DND-41 (cell line): ENCODE measurements at regions not wholly inside any gene's neighbourhood (a gene's known extent, or its start where the extent isn't known, plus 50 kb on each side); places are given as distances from the start of the nearest gene placed in this dataset.
"Not testable (repeated sequence)": the region's sequence is repeated elsewhere in the genome, so short reads cannot be mapped to it uniquely, and the experiment has no call there.

Experiments used
- ATAC-seq: fragments of 200-7000 bp; cut with Tn5 transposase; 3 replicates; pipeline ENCODE4 v1.9.1; 2021; ENCODE audit warnings: low read depth; ENCODE audit not compliant: insufficient read depth
- DNase-seq: peaks from one replicate; pipeline ENCODE4 v3.0.0-alpha.2; 2020
- H2AFZ ChIP-seq: 2 replicates; pipeline ENCODE4 v1.6.0; 2012; ENCODE audit warnings: low read depth, low read length
- H3K27ac ChIP-seq: 2 replicates; pipeline ENCODE4 v1.5.1; 2012; ENCODE audit warnings: low read length, inconsistent platforms
- H3K27me3 ChIP-seq: fragments of 200-600 bp; sonication (generic); 2 replicates; pipeline ENCODE4 v1.6.0; 2012; ENCODE audit warnings: low read length, mild to moderate bottlenecking, inconsistent platforms; ENCODE audit not compliant: insufficient read depth, poor library complexity
- H3K36me3 ChIP-seq: 2 replicates; pipeline ENCODE4 v1.5.1; 2012; ENCODE audit warnings: low read length, inconsistent platforms; ENCODE audit not compliant: insufficient read depth
- H3K4me1 ChIP-seq: 2 replicates; pipeline ENCODE4 v1.5.1; 2012; ENCODE audit warnings: mild to moderate bottlenecking, low read length; ENCODE audit not compliant: insufficient read depth
- H3K4me2 ChIP-seq: 2 replicates; pipeline ENCODE4 v1.6.0; 2012; ENCODE audit warnings: mild to moderate bottlenecking, moderate library complexity, low read length, inconsistent platforms; ENCODE audit not compliant: insufficient read depth
- H3K4me3 ChIP-seq, 2 experiments: fragments of 200-600 bp in 1 of 2; shearing (Covaris generic) in 1 of 2; 2 replicates each; pipeline ENCODE4 v1.5.1; 2012 to 2016; ENCODE audit warnings: inconsistent platforms in 2 of 2, low read length in 2 of 2, mild to moderate bottlenecking in 2 of 2, low read depth in 1 of 2, moderate library complexity in 1 of 2
- H3K79me2 ChIP-seq: 2 replicates; pipeline ENCODE4 v1.6.0; 2012; ENCODE audit warnings: low read length, inconsistent platforms; ENCODE audit not compliant: insufficient read depth
- H3K9ac ChIP-seq: 2 replicates; pipeline ENCODE4 v1.6.0; 2012; ENCODE audit warnings: low read depth, mild to moderate bottlenecking, inconsistent platforms, low read length, moderate library complexity
- H3K9me3 ChIP-seq: 2 replicates; pipeline ENCODE4 v1.5.1; 2012; ENCODE audit warnings: low read length, moderate library complexity, mild to moderate bottlenecking, inconsistent platforms; ENCODE audit not compliant: insufficient read depth, severe bottlenecking
- H4K20me1 ChIP-seq: 2 replicates; pipeline ENCODE4 v1.6.0; 2012; ENCODE audit warnings: low read length; ENCODE audit not compliant: insufficient read depth
- EZH2 ChIP-seq: IDR thresholded peaks from 3 replicates; pipeline ENCODE4 v1.6.1; 2012; ENCODE audit warnings: borderline replicate concordance, low read depth, mild to moderate bottlenecking, moderate library complexity, low read length, inconsistent platforms; ENCODE audit not compliant: severe bottlenecking
- TF ChIP-seq, protein P1 (sequence below): IDR thresholded peaks from 2 replicates; pipeline ENCODE4 v1.5.1; 2012; ENCODE audit warnings: borderline replicate concordance, low read length, moderate library complexity, mild to moderate bottlenecking; ENCODE audit not compliant: poor library complexity, severe bottlenecking; ENCODE audit errors: extremely low read depth

- Histone ChIP-seq H4K20me1 (no peaks in the 10 kb centered on the region), H3K27ac (no peak overlapping the region), H3K9me3 (peaks cover 4% of the 10 kb centered on the region), H2AFZ (no peak overlapping the region), H3K4me2 (no peak overlapping the region), H3K79me2 (no peaks in the 10 kb centered on the region), H3K4me3 (no peak overlapping the region), H3K27me3 (no peaks in the 10 kb centered on the region), H3K4me1 (no peaks in the 10 kb centered on the region), H3K9ac (no peak overlapping the region), H3K36me3 (no peaks in the 10 kb centered on the region)
- TF ChIP-seq EZH2: no peak
- DNase-seq: no peak
- ATAC-seq: no peak
These were observed 402.9 kb upstream of the SOX5 start for GRCh38 chr12:24352363-24352762.

GRCh38 chr12:24349051-24349799 is 399.8 kb upstream of the SOX5 start:
- no peaks in the 10 kb centered on the region for H3K27me3 ChIP-seq
- ATAC-seq (no peak), DNase-seq (no peak)
- H3K36me3 ChIP-seq: no peaks in the 10 kb centered on the region
- no peak overlapping the region for H3K4me2 ChIP-seq
- no peak overlapping the region for H3K9ac ChIP-seq
- H3K79me2 ChIP-seq: no peaks in the 10 kb centered on the region
- H3K4me1 ChIP-seq: no peaks in the 10 kb centered on the region
- no peak overlapping the region for H3K27ac ChIP-seq
- H4K20me1 ChIP-seq: no peaks in the 10 kb centered on the region
- H2AFZ ChIP-seq: no peak overlapping the region
- no peak for TF ChIP-seq EZH2
- TF ChIP-seq, protein P1, sequence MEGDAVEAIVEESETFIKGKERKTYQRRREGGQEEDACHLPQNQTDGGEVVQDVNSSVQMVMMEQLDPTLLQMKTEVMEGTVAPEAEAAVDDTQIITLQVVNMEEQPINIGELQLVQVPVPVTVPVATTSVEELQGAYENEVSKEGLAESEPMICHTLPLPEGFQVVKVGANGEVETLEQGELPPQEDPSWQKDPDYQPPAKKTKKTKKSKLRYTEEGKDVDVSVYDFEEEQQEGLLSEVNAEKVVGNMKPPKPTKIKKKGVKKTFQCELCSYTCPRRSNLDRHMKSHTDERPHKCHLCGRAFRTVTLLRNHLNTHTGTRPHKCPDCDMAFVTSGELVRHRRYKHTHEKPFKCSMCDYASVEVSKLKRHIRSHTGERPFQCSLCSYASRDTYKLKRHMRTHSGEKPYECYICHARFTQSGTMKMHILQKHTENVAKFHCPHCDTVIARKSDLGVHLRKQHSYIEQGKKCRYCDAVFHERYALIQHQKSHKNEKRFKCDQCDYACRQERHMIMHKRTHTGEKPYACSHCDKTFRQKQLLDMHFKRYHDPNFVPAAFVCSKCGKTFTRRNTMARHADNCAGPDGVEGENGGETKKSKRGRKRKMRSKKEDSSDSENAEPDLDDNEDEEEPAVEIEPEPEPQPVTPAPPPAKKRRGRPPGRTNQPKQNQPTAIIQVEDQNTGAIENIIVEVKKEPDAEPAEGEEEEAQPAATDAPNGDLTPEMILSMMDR: no peak
- H3K4me3 ChIP-seq: no peak overlapping the region
- H3K9me3 ChIP-seq: peaks cover 4% of the 10 kb centered on the region

GRCh38 chr12:24348180-24348579 is 398.7 kb upstream of the SOX5 start:
- ATAC-seq, H3K9ac ChIP-seq, H3K4me2 ChIP-seq, H3K9me3 ChIP-seq, H3K27ac ChIP-seq, H4K20me1 ChIP-seq, H3K36me3 ChIP-seq, DNase-seq, H3K4me3 ChIP-seq, H3K79me2 ChIP-seq, H3K4me1 ChIP-seq, H2AFZ ChIP-seq, H3K27me3 ChIP-seq: not testable (repeated sequence)

- Histone ChIP-seq H3K4me1 (peaks cover 12% of the 10 kb centered on the region), H3K27me3 (no peaks in the 10 kb centered on the region), H4K20me1 (no peaks in the 10 kb centered on the region), H3K79me2 (no peaks in the 10 kb centered on the region), H3K9me3 (no peaks in the 10 kb centered on the region), H3K36me3 (no peaks in the 10 kb centered on the region), H3K4me2 (no peak overlapping the region), H3K9ac (no peak overlapping the region), H2AFZ (no peak overlapping the region), H3K27ac (no peak overlapping the region), H3K4me3 (no peak overlapping the region)
- ATAC-seq (no peak), DNase-seq (no peak)
- TF ChIP-seq, protein P1: no peak
- TF ChIP-seq EZH2: no peak
These were observed 378.8 kb upstream of the SOX5 start for GRCh38 chr12:24328261-24328660.
